Transverse colon (tissue), 4 donors: ENCODE measurements at regions not wholly inside any gene's neighbourhood (a gene's known extent, or its start where the extent isn't known, plus 50 kb on each side); places are given as distances from the start of the nearest gene placed in this dataset.
A peak's percentile ranks its signal among the peaks of the same experiment; 100 is the strongest.
"Not testable (repeated sequence)": the region's sequence is repeated elsewhere in the genome, so short reads cannot be mapped to it uniquely, and the experiment has no call there.

Experiments used
- DNase-seq: peaks from one replicate; pipeline ENCODE4 v3.0.0-alpha.2; 2019
- H3K27ac ChIP-seq, 4 donors: fragments of 200-600 bp; sonication (generic); 2 replicates each; pipeline ENCODE4 v1.5.1; 2016 to 2018; ENCODE audit warnings: inconsistent platforms in 4 of 4
- H3K27me3 ChIP-seq: fragments of 200-600 bp; sonication (generic); 2 replicates; pipeline ENCODE4 v1.5.1; 2017; ENCODE audit warnings: inconsistent platforms
- H3K36me3 ChIP-seq, 4 donors: fragments of 200-600 bp; sonication (generic); 2 replicates each; pipeline ENCODE4 v1.5.1; 2017 to 2019; ENCODE audit warnings: inconsistent platforms in 4 of 4
- H3K4me1 ChIP-seq, 4 donors: fragments of 200-600 bp; sonication (generic); 2 replicates each; pipeline ENCODE4 v1.5.1; 2017 to 2020; ENCODE audit warnings: inconsistent platforms in 4 of 4
- H3K4me3 ChIP-seq, 4 donors: fragments of 200-600 bp; sonication (generic); 1 replicate in 1 of 4; 2 replicates in 3 of 4; pipeline versions ENCODE4 v1.5.1 to v1.6.1; 2017 to 2019; ENCODE audit warnings: inconsistent platforms in 4 of 4
- H3K9me3 ChIP-seq, 2 donors: fragments of 200-600 bp; sonication (generic); 2 replicates each; pipeline ENCODE4 v1.5.1; 2017 to 2019; ENCODE audit warnings: inconsistent platforms in 2 of 2
- EP300 ChIP-seq: sonication (generic); formaldehyde crosslinking; IDR thresholded peaks from one replicate; pipeline ENCODE4 v1.6.1; 2017; ENCODE audit warnings: antibody characterized with exemption, low read depth
- POLR2A ChIP-seq: fragments of 450-650 bp; IDR thresholded peaks from one replicate; pipeline ENCODE4 v1.6.1; 2016; ENCODE audit warnings: antibody characterized with exemption, mild to moderate bottlenecking, moderate library complexity
- POLR2AphosphoS5 ChIP-seq, 3 donors: sonication (generic); formaldehyde crosslinking; IDR thresholded peaks; one replicate each; pipeline ENCODE4 v1.6.1; 2016; ENCODE audit warnings: antibody characterized with exemption in 3 of 3
- WGBS, 2 donors: methylation state at CpG; one replicate each; pipeline ENCODE4 v1.1.5; 2018; ENCODE audit warnings: low coverage in 1 of 2; 5-methylcytosine and 5-hydroxymethylcytosine counted together
- in situ Hi-C, 4 donors: fragments of 200-750 bp; cut with MboI; loops; one replicate each; pipeline versions ENCODE4 v1.15.0 to v1.15.1; 2017; ENCODE audit warnings: low sequenced_read_pairs in 3 of 4, low pct_ligation_motif_present in 1 of 4, low pct_unique_long_range_greater_than_20kb in 1 of 4
- intact Hi-C: fragments of 100-400 bp; cut with DNase I; formaldehyde crosslinking; loops from one replicate; pipeline ENCODE4 v1.15.1; 2023; ENCODE audit warnings: low total_unique reads
- TF ChIP-seq, protein P1 (sequence below), 5 experiments: fragments of 200-600 bp in 3 of 5; fragments of 450-650 bp in 2 of 5; sonication (generic) in 3 of 5; IDR thresholded peaks; 1 replicate in 2 of 5; 2 replicates in 3 of 5; pipeline ENCODE4 v1.5.1; 2016 to 2017; ENCODE audit warnings: antibody characterized with exemption in 5 of 5, inconsistent platforms in 3 of 5, mild to moderate bottlenecking in 2 of 5, moderate library complexity in 1 of 5

DNA sequence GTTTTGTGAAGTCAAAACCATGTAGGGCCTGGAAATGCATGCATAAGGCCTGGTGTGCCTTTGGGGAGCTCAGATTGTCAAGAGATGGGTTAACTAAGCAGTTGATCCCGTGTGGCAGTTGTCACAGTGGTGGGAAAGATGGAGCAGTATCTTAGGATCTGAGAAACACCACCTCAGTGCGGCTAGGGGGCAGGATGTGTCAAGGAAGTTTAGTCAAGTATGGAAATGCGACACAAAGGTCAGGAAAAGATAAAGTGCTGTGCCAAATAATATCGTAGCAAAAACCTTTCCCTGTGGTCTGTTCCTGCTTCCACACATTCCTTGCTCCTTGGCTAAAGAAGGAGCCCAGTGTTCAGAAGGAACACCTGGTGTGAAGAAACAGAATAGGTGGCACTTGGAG lies 396.4 kb downstream of the EDEM1 start:
- Histone ChIP-seq H3K4me3 (no peak overlapping the region), H3K9me3 (no peaks in the 10 kb centered on the region), H3K27ac (no peak overlapping the region), H3K27me3 (no peaks in the 10 kb centered on the region), H3K4me1 (peaks cover 0 to 7% (median 0%) of the 10 kb centered on the region in 4 donors), H3K36me3 (no peaks in the 10 kb centered on the region)
- DNase-seq = peak; percentile 13
- 16 to 33% methylated on average over 3 to 4 of the region's 4 CpGs for WGBS, 2 donors
- in situ Hi-C loops (no loop called here), intact Hi-C loops (no loop called here)
- TF ChIP-seq, protein P1, sequence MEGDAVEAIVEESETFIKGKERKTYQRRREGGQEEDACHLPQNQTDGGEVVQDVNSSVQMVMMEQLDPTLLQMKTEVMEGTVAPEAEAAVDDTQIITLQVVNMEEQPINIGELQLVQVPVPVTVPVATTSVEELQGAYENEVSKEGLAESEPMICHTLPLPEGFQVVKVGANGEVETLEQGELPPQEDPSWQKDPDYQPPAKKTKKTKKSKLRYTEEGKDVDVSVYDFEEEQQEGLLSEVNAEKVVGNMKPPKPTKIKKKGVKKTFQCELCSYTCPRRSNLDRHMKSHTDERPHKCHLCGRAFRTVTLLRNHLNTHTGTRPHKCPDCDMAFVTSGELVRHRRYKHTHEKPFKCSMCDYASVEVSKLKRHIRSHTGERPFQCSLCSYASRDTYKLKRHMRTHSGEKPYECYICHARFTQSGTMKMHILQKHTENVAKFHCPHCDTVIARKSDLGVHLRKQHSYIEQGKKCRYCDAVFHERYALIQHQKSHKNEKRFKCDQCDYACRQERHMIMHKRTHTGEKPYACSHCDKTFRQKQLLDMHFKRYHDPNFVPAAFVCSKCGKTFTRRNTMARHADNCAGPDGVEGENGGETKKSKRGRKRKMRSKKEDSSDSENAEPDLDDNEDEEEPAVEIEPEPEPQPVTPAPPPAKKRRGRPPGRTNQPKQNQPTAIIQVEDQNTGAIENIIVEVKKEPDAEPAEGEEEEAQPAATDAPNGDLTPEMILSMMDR (IDR thresholded peaks at IDR 0.05) = peak in 2 of 5 experiments; percentile 31 to 38
- TF ChIP-seq POLR2A (no peak), EP300 (no peak)

DNA sequence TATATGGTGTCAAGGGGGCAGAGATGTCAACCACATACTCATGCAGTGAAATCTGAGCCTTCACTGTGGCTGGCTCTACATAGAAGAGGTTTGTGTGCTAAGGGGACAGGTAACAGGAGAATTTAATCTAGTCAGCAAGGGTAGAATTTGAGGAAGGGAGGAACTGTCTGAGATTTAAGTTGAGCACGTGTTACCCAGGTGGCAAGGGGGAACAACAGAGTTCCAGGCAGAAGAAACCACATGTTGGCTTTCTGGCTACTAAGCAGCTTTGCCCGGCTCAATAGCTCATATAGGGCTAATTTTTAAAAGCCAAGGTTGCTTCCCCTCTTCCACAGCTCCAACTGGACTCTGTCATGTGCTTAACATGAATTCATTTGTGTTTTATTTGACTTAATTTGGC lies 397.6 kb downstream of the EDEM1 start:
- Histone ChIP-seq H3K4me3 (no peak overlapping the region), H3K36me3 (no peaks in the 10 kb centered on the region), H3K27me3 (no peaks in the 10 kb centered on the region), H3K4me1 (peaks cover 0 to 7% (median 0%) of the 10 kb centered on the region in 4 donors), H3K27ac (no peak overlapping the region), H3K9me3 (no peaks in the 10 kb centered on the region)
- no peak for DNase-seq
- WGBS, 2 donors = 70 to 71% methylated on average over 2 of the region's 2 CpGs
- in situ Hi-C loops = no loop called here
- intact Hi-C loops = no loop called here
- TF ChIP-seq POLR2A (no peak), POLR2AphosphoS5 (IDR thresholded peaks at IDR 0.05) (no peak), EP300 (no peak)
- TF ChIP-seq, protein P1 (IDR thresholded peaks at IDR 0.05) = no peak

DNA sequence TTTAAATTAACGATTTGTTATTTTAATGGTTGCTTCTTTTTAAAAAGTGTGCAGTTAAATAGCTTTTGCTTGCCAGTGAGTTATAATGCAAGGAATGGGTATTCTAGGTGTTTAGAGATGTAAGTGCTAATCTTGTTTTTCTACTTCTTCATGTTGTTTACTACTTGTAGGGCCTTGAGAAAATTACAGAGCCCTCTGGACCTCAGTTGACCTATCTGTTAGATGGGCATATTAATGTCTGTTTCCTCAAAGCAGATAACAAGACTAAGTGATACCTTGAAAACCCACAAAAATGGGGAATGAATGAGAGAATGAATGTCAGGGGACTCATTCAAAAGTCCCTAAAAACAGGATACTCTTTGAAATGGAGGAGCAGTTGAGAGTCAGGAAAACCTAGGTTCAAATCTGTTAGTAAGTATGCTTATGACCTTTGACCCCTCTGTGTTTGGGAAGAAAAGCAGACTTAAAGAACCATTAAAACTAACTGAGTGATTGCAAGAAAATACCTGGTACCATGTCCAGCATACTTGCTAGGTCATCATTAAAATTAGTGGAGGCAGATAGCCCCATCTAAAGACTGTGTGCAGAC lies 419.5 kb downstream of the EDEM1 start:
- no peaks in the 10 kb centered on the region for H3K4me1 ChIP-seq
- H3K36me3 ChIP-seq = no peaks in the 10 kb centered on the region
- no peak overlapping the region for H3K4me3 ChIP-seq
- TF ChIP-seq EP300 (no peak), POLR2AphosphoS5 (IDR thresholded peaks at IDR 0.05) (no peak), POLR2A (no peak)
- TF ChIP-seq, protein P1 (IDR thresholded peaks at IDR 0.05) = no peak
- in situ Hi-C loops = no loop called here
- peaks cover 0 to 6% of the 10 kb centered on the region in 2 donors for H3K9me3 ChIP-seq
- no peak overlapping the region for H3K27ac ChIP-seq
- intact Hi-C loops = no loop called here
- H3K27me3 ChIP-seq = no peaks in the 10 kb centered on the region
- DNase-seq = no peak
- 82% methylated on average over 1 of the region's 1 CpG for WGBS, 2 donors

DNA sequence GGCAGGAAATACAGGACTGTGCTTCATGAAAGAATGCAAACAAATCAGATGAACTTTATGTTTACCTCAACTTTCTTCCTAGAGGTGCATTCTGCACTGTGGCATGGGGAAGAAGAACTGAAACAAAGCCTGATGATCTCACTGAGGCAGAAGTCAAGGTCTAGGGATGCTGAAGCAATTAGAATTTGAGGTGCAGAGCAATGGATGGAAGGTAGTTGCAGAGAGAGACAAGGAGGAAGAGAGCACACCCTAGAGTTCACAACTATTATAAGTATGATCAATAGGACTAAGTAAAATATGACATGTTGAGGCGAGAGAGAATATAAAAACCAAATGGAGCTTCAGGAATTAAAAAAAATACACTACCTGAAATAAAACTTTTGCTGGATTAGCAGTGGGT lies 420.1 kb downstream of the EDEM1 start:
- H3K36me3 ChIP-seq = no peaks in the 10 kb centered on the region
- TF ChIP-seq POLR2AphosphoS5 (IDR thresholded peaks at IDR 0.05) = no peak
- no peak for TF ChIP-seq EP300
- TF ChIP-seq POLR2A = no peak
- TF ChIP-seq, protein P1 (IDR thresholded peaks at IDR 0.05) = no peak
- no peak for DNase-seq
- H3K27ac ChIP-seq = no peak overlapping the region
- no peaks in the 10 kb centered on the region for H3K4me1 ChIP-seq
- H3K4me3 ChIP-seq = no peak overlapping the region
- no peaks in the 10 kb centered on the region for H3K27me3 ChIP-seq
- WGBS, 2 donors = 70 to 79% methylated on average over 1 of the region's 1 CpG
- intact Hi-C loops = no loop called here
- H3K9me3 ChIP-seq = peaks cover 0 to 5% of the 10 kb centered on the region in 2 donors
- in situ Hi-C loops = no loop called here

DNA sequence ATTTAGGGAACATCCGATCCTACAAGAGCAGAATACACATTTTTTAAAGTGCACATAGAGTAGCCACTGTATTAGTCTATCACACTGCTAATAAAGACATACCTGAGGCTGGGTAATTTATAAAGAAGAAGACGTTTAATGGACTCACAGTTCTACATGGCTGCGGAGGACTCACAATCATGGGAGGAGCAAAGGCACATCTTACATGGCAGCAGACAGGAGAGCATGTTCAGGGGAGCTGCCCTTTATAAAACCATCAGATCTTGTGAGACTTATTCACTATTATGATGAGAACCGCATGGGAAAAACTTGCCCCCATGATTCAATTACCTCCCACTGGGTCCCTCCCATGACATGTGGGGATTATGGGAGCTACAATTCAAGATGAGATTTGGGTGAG lies 421.5 kb downstream of the EDEM1 start:
- H3K4me1 ChIP-seq, H3K4me3 ChIP-seq, H3K27me3 ChIP-seq, DNase-seq, intact Hi-C loops, H3K36me3 ChIP-seq, H3K27ac ChIP-seq, H3K9me3 ChIP-seq, in situ Hi-C loops: not testable (repeated sequence)
- 89 to 100% methylated on average over 1 to 4 of the region's 4 CpGs for WGBS, 2 donors
